Fibroblast of peridontal ligament (primary cell): ENCODE measurements at regions not wholly inside any gene's neighbourhood (a gene's known extent, or its start where the extent isn't known, plus 50 kb on each side); places are given as distances from the start of the nearest gene placed in this dataset.
A peak's percentile ranks its signal among the peaks of the same experiment; 100 is the strongest.
"Not testable (repeated sequence)": the region's sequence is repeated elsewhere in the genome, so short reads cannot be mapped to it uniquely, and the experiment has no call there.

Experiments
- DNase-seq: peaks from one replicate; pipeline ENCODE4 v3.0.0-alpha.2; 2010; ENCODE audit errors: extremely low read depth

- DNase-seq = no peak
These were observed 499.9 kb upstream of the LMCD1 start for GRCh38 chr3:8001712-8002111.

DNA sequence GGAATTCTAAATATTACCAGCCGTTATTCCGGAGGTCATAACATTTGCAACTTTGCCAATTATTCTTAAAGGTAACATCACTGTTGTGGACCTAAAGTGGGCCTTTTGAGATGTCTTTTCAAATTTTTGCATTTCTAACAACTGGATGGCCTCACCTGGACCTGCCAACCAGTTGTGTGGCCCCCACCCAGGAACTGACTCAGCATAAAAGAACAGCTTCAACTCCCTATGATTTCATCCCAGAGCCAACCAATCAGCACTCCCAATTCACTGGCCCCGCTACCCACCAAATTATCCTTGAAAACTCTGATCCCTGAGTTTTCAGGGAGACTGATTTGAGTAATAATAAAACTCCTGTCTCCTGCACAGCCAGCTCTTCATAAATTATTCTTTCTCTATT is 489.7 kb upstream of the LMCD1 start:
- DNase-seq = no peak

DNA sequence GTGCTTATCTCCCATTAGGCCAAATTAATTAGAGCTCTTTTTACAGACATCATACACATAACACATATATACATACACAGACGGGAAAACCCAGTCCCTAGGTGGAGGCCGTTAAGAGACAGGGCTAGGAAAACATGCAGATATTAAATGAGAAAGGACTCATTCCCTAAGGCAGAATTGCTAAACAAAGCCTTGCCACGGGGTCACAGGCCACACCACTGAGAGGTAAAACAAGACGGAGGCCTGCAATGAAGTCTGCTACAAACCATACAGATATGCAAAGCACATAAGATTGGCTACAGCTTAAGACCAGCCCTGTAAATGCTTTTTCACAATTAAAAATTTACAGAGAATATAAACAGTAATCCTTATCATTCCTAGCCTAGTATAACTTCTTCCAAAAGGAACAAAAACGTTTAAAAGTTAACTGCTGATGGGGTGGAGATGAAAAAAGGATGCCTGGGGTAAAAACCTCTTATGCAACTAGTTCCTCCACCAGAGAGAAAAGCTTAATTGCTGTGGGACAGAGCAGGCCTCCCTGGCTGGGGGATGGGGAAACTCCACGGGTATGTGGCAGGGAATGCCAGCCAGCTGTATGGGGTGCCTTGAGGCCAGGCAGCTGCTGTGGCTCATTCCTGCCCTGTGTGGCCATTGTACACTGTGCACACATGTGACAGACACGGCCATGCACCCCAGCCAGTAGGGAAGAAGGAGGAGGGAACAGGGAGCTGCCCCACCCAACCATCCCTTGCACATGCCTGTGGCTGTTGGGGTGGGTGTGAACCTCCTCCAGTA is 481.4 kb upstream of the LMCD1 start:
- no peak for DNase-seq

DNA sequence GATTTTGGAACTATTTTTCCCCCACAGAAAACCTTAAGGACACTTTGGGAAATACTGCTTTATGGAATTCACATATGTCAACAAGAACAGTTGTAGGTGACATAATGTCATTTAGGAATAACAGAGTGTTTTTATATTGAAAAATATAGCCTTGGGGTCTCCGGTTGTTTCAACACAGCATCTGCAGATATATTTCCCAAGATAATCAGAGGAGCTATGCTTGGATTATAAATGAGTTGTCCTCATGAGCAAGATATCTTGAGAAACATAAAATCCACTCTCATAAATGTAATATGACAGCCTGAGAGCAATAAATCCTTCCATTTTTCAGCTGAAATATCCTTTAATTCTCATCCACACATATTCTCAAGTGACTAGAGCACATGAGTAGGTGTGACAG is 473.7 kb upstream of the LMCD1 start:
- no peak for DNase-seq

DNA sequence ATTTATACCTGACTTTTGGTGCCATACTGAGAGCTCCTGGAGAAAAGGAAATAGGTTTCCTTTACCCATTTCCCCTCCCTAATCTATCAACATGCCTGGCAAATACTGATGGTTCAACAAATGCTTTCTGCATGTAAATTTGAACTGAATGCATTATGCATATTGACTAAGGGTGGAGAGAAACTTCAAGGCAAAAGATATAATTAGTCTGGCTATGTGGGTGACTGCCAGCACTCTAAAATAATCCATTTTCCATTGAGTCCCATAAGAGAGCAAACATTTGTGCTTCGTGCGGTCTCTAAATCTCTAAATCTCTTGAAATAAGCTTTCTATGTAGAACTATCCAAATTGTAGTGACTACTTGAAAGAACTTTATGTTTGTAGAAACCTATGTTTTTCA is 451.3 kb upstream of the LMCD1 start:
- no peak for DNase-seq

GRCh38 chr3:8052659-8053058 is 449.0 kb upstream of the LMCD1 start:
- no peak for DNase-seq

DNA sequence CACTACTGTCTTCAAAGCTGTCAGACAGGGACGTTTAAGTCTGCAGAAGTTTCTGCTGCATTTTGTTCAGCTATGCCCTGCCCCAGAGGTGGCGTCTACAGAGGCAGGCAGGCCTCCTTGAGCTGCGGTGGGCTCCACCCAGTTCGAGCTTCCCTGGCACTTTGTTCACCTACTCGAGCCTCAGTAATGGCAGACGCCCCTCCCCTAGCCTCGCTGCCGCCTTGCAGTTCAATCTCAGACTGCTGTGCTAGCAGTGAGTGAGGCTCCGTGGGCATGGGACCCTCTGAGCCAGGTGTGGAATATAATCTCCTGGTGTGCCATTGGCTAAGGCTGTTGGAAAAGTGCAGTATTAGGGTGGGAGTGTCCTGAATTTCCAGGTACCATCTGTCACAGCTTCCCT is 433.5 kb upstream of the LMCD1 start:
- not testable (repeated sequence) for DNase-seq

GRCh38 chr3:8069471-8069870 is 432.2 kb upstream of the LMCD1 start:
- no peak for DNase-seq

GRCh38 chr3:8070011-8070410 is 431.6 kb upstream of the LMCD1 start:
- no peak for DNase-seq

GRCh38 chr3:8074740-8075139 is 426.9 kb upstream of the LMCD1 start:
- not testable (repeated sequence) for DNase-seq

GRCh38 chr3:8077126-8077525 is 424.5 kb upstream of the LMCD1 start:
- no peak for DNase-seq

DNA sequence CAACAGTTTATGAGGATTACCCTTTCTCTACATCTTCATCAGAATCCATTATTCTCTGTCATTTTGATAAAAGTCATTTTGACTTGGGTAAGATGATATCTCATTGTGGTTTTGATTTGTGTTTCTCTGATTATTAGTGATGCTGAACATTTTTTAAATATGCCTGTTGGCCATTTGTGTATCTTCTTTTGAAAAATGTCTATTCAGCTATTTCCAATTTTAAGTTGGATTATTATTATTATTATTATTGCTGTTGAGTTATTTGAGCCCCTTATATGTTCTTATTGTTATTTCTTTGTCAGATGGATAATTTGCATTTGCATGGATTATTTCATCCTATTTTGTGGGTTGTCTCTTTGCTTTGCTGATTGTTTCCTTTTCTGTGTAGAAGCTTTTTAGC is 421.2 kb upstream of the LMCD1 start:
- no peak for DNase-seq

DNA sequence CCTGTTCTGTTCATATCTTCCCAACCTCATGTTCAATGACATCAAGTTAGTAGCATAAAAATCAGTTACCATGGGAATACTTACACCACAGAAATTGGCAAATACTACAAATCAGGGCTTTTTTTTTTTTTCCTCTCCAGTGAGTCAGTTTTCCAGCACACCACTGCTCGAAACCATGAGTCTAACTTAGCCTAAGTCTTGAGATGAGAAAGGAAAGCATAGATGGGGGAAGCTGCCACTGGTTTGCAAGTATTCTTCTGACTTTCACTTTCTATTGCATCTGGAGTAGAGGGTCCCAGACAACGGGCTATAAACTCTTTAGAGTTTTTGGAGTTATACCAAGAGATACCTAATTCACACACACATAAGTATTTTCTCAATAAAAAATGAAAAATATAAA is 416.1 kb upstream of the LMCD1 start:
- DNase-seq = no peak

DNA sequence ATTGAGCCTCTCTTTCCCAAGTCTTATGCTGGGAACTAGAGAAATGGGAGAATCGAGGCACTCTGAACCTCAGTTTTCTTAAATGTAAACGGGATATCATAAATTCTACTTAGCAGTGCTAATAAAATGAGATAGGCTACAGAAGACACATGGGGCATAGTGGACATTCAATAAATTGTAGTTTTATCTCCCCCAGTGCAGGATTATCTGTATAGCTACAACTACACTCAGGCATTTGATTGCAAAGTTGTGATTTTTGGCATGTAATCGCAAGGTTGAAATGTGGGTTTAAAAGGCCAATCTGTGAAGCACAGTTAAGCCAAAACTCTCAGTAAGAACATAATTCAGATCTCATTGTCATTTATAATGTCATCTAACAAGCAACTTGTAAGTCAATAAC is 413.7 kb upstream of the LMCD1 start:
- DNase-seq = no peak

DNA sequence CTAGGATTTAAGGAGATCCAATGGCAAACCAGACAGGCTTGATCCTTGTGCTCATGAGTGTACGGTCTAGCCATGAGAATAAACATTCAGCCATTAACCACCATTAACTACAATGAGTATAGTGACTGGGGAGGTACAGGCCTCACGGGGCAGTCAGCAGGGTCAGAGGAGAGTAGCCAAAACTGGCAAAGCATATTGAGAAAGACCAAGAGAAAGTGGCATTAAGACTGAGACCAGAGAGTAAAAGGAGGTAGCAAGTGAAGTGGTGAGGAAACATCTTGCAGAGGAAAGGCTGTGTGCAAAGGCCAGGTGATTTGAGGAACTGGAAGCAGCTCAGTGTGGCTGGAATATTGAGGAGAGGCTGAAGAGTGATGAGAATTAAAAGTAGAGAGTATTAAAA is 407.2 kb upstream of the LMCD1 start:
- no peak for DNase-seq

GRCh38 chr3:8095724-8096123 is 405.9 kb upstream of the LMCD1 start:
- no peak for DNase-seq

DNA sequence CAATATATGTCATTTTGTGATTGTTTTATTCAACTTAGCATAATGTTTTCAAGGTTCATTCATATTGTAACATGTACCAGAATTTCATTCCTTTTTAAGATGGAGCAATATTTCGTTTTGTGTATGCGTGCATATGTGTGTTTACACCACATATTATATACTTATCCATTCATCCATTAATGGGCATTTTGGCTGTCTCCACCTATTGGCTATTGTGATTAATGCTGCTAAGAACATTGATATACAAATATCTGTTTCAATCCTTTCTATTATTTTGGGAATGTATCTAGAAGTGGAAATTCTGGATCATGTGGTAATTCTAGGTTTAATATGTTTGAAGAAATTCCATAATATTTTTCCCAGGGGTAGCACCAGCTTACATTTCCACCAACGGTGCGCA is 403.9 kb upstream of the LMCD1 start:
- no peak for DNase-seq

DNA sequence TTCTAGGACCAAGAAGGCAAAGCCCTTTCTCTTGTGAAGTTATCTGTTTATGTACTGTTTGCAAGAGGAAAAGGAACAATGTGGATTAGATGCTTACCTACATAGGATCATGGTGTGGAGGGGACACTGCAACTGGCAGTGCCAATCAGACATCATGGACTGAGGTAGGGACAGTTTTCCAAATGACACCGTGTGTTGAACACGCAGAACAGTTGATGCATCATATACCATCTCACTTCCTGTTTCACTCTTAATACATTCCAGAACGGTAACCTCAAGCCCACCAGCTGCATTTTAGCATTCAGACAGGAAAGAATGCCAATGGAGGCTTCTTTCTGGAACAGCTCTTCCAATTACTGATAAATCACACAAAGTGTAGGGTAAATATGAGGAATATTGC is 397.7 kb upstream of the LMCD1 start:
- DNase-seq = no peak

- no peak for DNase-seq
These were observed 394.7 kb upstream of the LMCD1 start for GRCh38 chr3:8106921-8107320.

GRCh38 chr3:8110966-8111798 is 390.4 kb upstream of the LMCD1 start:
- peak; percentile 10 for DNase-seq

GRCh38 chr3:8112587-8112986 is 389.0 kb upstream of the LMCD1 start:
- DNase-seq = no peak

DNA sequence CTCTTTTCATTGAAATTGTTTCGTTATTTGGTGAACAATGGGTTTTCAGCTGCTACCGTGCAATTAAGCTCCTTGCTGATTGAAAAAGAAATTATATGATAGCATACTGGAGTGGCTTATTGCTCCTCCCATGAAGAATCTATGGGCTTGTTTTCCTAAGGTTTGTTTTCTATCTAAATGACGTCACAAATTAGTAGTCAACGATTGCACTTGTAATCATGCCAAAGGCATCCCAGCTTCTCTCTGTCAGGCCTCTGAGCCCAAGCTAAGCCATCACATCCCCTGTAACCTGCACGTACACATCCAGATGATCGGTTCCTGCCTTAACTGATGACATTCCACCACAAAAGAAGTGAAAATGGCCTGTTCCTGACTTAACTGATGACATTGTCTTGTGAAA is 388.0 kb upstream of the LMCD1 start:
- no peak for DNase-seq

DNA sequence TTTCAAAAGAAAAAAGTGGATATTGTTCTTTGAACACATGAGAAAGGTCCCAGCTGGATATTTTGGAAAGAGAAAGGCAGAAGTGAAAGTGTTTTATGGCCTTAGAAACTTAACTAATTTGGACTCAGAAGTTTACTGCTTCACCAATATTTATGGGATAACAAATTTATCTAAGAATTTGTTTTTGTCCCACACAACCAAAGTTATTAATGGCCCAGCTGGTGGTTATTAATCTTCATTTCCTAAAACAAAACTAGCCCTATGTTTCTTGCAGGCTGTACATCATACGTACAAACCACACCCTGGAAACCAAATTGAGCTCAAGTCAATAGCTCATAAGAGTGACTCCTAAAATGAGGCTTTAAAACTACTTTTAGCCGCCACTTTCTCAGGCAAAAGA is 372.9 kb upstream of the LMCD1 start:
- no peak for DNase-seq
